ENCODE measurements at regions not wholly inside any gene's neighbourhood (a gene's known extent, or its start where the extent isn't known, plus 50 kb on each side); places are given as distances from the start of the nearest gene placed in this dataset.

- no CpG with 5 or more reads among the region's 8 CpGs for WGBS (ENCODE audit: insufficient coverage, insufficient read length)
- DNase-seq (ENCODE audit: low read depth, low spot score) = no peak
- Histone ChIP-seq H3K9me3 (ENCODE audit: control insufficient read depth, insufficient read depth, low read length) (no peaks in the 10 kb centered on the region), H3K27me3 (ENCODE audit: control insufficient read depth, insufficient read depth, low read length) (no peaks in the 10 kb centered on the region), H3K27ac (ENCODE audit: low read length) (no peak overlapping the region), H3K4me3 (ENCODE audit: low read length) (no peak overlapping the region), H3K36me3 (ENCODE audit: control insufficient read depth, insufficient read depth, low read length) (no peaks in the 10 kb centered on the region), H3K4me1 (ENCODE audit: control insufficient read depth, insufficient read depth, low read length) (peaks cover 2% of the 10 kb centered on the region; the same call in 1 of the 2 replicates)
Observed at GRCh38 chr1:47582891-47583608, 145.2 kb downstream of the FOXD2 start.

GRCh38 chr1:47584249-47584648 lies 146.4 kb downstream of the FOXD2 start:
- H3K9me3 ChIP-seq (ENCODE audit: control insufficient read depth, insufficient read depth, low read length) = no peaks in the 10 kb centered on the region
- H3K27ac ChIP-seq (ENCODE audit: low read length) = no peak overlapping the region
- no CpG with 5 or more reads among the region's 1 CpG for WGBS (ENCODE audit: insufficient coverage, insufficient read length)
- no peaks in the 10 kb centered on the region for H3K27me3 ChIP-seq (ENCODE audit: control insufficient read depth, insufficient read depth, low read length)
- no peak for DNase-seq (ENCODE audit: low read depth, low spot score)
- no peak overlapping the region for H3K4me3 ChIP-seq (ENCODE audit: low read length)
- H3K36me3 ChIP-seq (ENCODE audit: control insufficient read depth, insufficient read depth, low read length) = no peaks in the 10 kb centered on the region
- peaks cover 2% of the 10 kb centered on the region; the same call in 1 of the 2 replicates for H3K4me1 ChIP-seq (ENCODE audit: control insufficient read depth, insufficient read depth, low read length)

GRCh38 chr1:47585141-47585902 lies 147.5 kb downstream of the FOXD2 start:
- Histone ChIP-seq H3K4me3 (ENCODE audit: low read length) (no peak overlapping the region), H3K9me3 (ENCODE audit: control insufficient read depth, insufficient read depth, low read length) (no peaks in the 10 kb centered on the region), H3K4me1 (ENCODE audit: control insufficient read depth, insufficient read depth, low read length) (peaks cover 2% of the 10 kb centered on the region; the same call in 1 of the 2 replicates), H3K27me3 (ENCODE audit: control insufficient read depth, insufficient read depth, low read length) (no peaks in the 10 kb centered on the region), H3K36me3 (ENCODE audit: control insufficient read depth, insufficient read depth, low read length) (no peaks in the 10 kb centered on the region), H3K27ac (ENCODE audit: low read length) (no peak overlapping the region)
- no CpG with 5 or more reads among the region's 9 CpGs for WGBS (ENCODE audit: insufficient coverage, insufficient read length)
- DNase-seq (ENCODE audit: low read depth, low spot score) = no peak

- H3K4me1 ChIP-seq (ENCODE audit: control insufficient read depth, insufficient read depth, low read length) = peaks cover 2% of the 10 kb centered on the region; the same call in 1 of the 2 replicates
- no peaks in the 10 kb centered on the region for H3K9me3 ChIP-seq (ENCODE audit: control insufficient read depth, insufficient read depth, low read length)
- no peaks in the 10 kb centered on the region for H3K36me3 ChIP-seq (ENCODE audit: control insufficient read depth, insufficient read depth, low read length)
- no peak for DNase-seq (ENCODE audit: low read depth, low spot score)
- peaks cover 4% of the 10 kb centered on the region; the same call in 1 of the 2 replicates for H3K27me3 ChIP-seq (ENCODE audit: control insufficient read depth, insufficient read depth, low read length)
- no peak overlapping the region for H3K27ac ChIP-seq (ENCODE audit: low read length)
- WGBS (ENCODE audit: insufficient coverage, insufficient read length) = no CpG with 5 or more reads among the region's 8 CpGs
- no peak overlapping the region for H3K4me3 ChIP-seq (ENCODE audit: low read length)
Observed at GRCh38 chr1:47587891-47588582, 150.2 kb downstream of the FOXD2 start.

GRCh38 chr1:47590523-47591225 lies 152.8 kb downstream of the FOXD2 start:
- Histone ChIP-seq H3K36me3 (ENCODE audit: control insufficient read depth, insufficient read depth, low read length) (no peaks in the 10 kb centered on the region), H3K27ac (ENCODE audit: low read length) (no peak overlapping the region), H3K27me3 (ENCODE audit: control insufficient read depth, insufficient read depth, low read length) (peaks cover 18% of the 10 kb centered on the region), H3K9me3 (ENCODE audit: control insufficient read depth, insufficient read depth, low read length) (no peaks in the 10 kb centered on the region), H3K4me1 (ENCODE audit: control insufficient read depth, insufficient read depth, low read length) (no peaks in the 10 kb centered on the region), H3K4me3 (ENCODE audit: low read length) (no peak overlapping the region)
- DNase-seq (ENCODE audit: low read depth, low spot score) = no peak
- WGBS (ENCODE audit: insufficient coverage, insufficient read length) = 100% methylated on average over 1 of the region's 8 CpGs

GRCh38 chr1:47591801-47592200 lies 154.0 kb downstream of the FOXD2 start:
- H3K36me3 ChIP-seq (ENCODE audit: control insufficient read depth, insufficient read depth, low read length) = no peaks in the 10 kb centered on the region
- DNase-seq (ENCODE audit: low read depth, low spot score) = no peak
- 100% methylated on average over 3 of the region's 7 CpGs for WGBS (ENCODE audit: insufficient coverage, insufficient read length)
- no peak overlapping the region for H3K4me3 ChIP-seq (ENCODE audit: low read length)
- H3K9me3 ChIP-seq (ENCODE audit: control insufficient read depth, insufficient read depth, low read length) = no peaks in the 10 kb centered on the region
- H3K27ac ChIP-seq (ENCODE audit: low read length) = no peak overlapping the region
- H3K4me1 ChIP-seq (ENCODE audit: control insufficient read depth, insufficient read depth, low read length) = no peaks in the 10 kb centered on the region
- H3K27me3 ChIP-seq (ENCODE audit: control insufficient read depth, insufficient read depth, low read length) = peaks cover 18% of the 10 kb centered on the region

GRCh38 chr1:47592296-47593012 lies 154.6 kb downstream of the FOXD2 start:
- Histone ChIP-seq H3K36me3 (ENCODE audit: control insufficient read depth, insufficient read depth, low read length) (no peaks in the 10 kb centered on the region), H3K27me3 (ENCODE audit: control insufficient read depth, insufficient read depth, low read length) (peaks cover 18% of the 10 kb centered on the region), H3K4me1 (ENCODE audit: control insufficient read depth, insufficient read depth, low read length) (no peaks in the 10 kb centered on the region), H3K27ac (ENCODE audit: low read length) (no peak overlapping the region), H3K9me3 (ENCODE audit: control insufficient read depth, insufficient read depth, low read length) (no peaks in the 10 kb centered on the region), H3K4me3 (ENCODE audit: low read length) (no peak overlapping the region)
- no CpG with 5 or more reads among the region's 15 CpGs for WGBS (ENCODE audit: insufficient coverage, insufficient read length)
- no peak for DNase-seq (ENCODE audit: low read depth, low spot score)

GRCh38 chr1:47593013-47593568 lies 155.2 kb downstream of the FOXD2 start:
- DNase-seq (ENCODE audit: low read depth, low spot score) = no peak
- Histone ChIP-seq H3K36me3 (ENCODE audit: control insufficient read depth, insufficient read depth, low read length) (no peaks in the 10 kb centered on the region), H3K9me3 (ENCODE audit: control insufficient read depth, insufficient read depth, low read length) (no peaks in the 10 kb centered on the region), H3K4me1 (ENCODE audit: control insufficient read depth, insufficient read depth, low read length) (no peaks in the 10 kb centered on the region), H3K4me3 (ENCODE audit: low read length) (peak overlapping the region; percentile 34; the same call in 1 of the 2 replicates), H3K27ac (ENCODE audit: low read length) (no peak overlapping the region), H3K27me3 (ENCODE audit: control insufficient read depth, insufficient read depth, low read length) (peaks cover 18% of the 10 kb centered on the region)
- no CpG with 5 or more reads among the region's 47 CpGs for WGBS (ENCODE audit: insufficient coverage, insufficient read length)

GRCh38 chr1:47593598-47594285 lies 155.9 kb downstream of the FOXD2 start:
- H3K4me3 ChIP-seq (ENCODE audit: low read length) = no peak overlapping the region; the same call in 1 of the 2 replicates

More at GRCh38 chr1:47593598-47594285, 155.9 kb downstream of the FOXD2 start:
- no peaks in the 10 kb centered on the region for H3K9me3 ChIP-seq (ENCODE audit: control insufficient read depth, insufficient read depth, low read length)
- no peak for DNase-seq (ENCODE audit: low read depth, low spot score)
- H3K4me1 ChIP-seq (ENCODE audit: control insufficient read depth, insufficient read depth, low read length) = no peaks in the 10 kb centered on the region
- peaks cover 18% of the 10 kb centered on the region for H3K27me3 ChIP-seq (ENCODE audit: control insufficient read depth, insufficient read depth, low read length)
- H3K27ac ChIP-seq (ENCODE audit: low read length) = no peak overlapping the region
- no peaks in the 10 kb centered on the region for H3K36me3 ChIP-seq (ENCODE audit: control insufficient read depth, insufficient read depth, low read length)
- no CpG with 5 or more reads among the region's 12 CpGs for WGBS (ENCODE audit: insufficient coverage, insufficient read length)
